ENCODE measurements at regions not wholly inside any gene's neighbourhood (a gene's known extent, or its start where the extent isn't known, plus 50 kb on each side); places are given as distances from the start of the nearest gene placed in this dataset.
"Not testable (repeated sequence)": the region's sequence is repeated elsewhere in the genome, so short reads cannot be mapped to it uniquely, and the experiment has no call there.

- Histone ChIP-seq H3K4me3 (no peak overlapping the region), H3K27me3 (no peaks in the 10 kb centered on the region), H3K27ac (no peak overlapping the region), H3K9me3 (no peaks in the 10 kb centered on the region), H3K36me3 (no peaks in the 10 kb centered on the region), H3K4me1 (no peaks in the 10 kb centered on the region)
- intact Hi-C loops (cut with DNase I; ENCODE audit: low total_unique reads), result no loop called here
- DNase-seq (no peak), ATAC-seq (no peak)
- in situ Hi-C loops (cut with MboI; ENCODE audit: low sequenced_read_pairs in 4 of 4), result no loop called here
- TF ChIP-seq POLR2A (IDR thresholded peaks at IDR 0.05) (no peak), CTCF (IDR thresholded peaks at IDR 0.05 in 4 of 5, conservative IDR thresholded peaks at IDR 0.05 in 1 of 5) (no peak)
Measured at GRCh38 chrX:3516051-3516541, 169.6 kb upstream of the MXRA5 start.

GRCh38 chrX:3514996-3515395 lies 168.5 kb upstream of the MXRA5 start:
- Histone ChIP-seq H3K27me3 (no peaks in the 10 kb centered on the region), H3K4me1 (no peaks in the 10 kb centered on the region), H3K27ac (no peak overlapping the region), H3K36me3 (no peaks in the 10 kb centered on the region), H3K4me3 (no peak overlapping the region), H3K9me3 (no peaks in the 10 kb centered on the region)
- in situ Hi-C loops (cut with MboI; ENCODE audit: low sequenced_read_pairs in 4 of 4) (no loop called here), intact Hi-C loops (cut with DNase I; ENCODE audit: low total_unique reads) (no loop called here)
- DNase-seq (no peak), ATAC-seq (no peak)
- TF ChIP-seq CTCF (IDR thresholded peaks at IDR 0.05 in 4 of 5, conservative IDR thresholded peaks at IDR 0.05 in 1 of 5), result no peak
- TF ChIP-seq POLR2A (IDR thresholded peaks at IDR 0.05), result no peak

- DNase-seq; H3K9me3 ChIP-seq; ATAC-seq; intact Hi-C loops (cut with DNase I; ENCODE audit: low total_unique reads); H3K4me1 ChIP-seq; H3K27me3 ChIP-seq; in situ Hi-C loops (cut with MboI; ENCODE audit: low sequenced_read_pairs in 4 of 4); H3K27ac ChIP-seq; H3K4me3 ChIP-seq; H3K36me3 ChIP-seq: not testable (repeated sequence)
Measured at GRCh38 chrX:3512150-3512549, 165.7 kb upstream of the MXRA5 start.

- intact Hi-C loops (cut with DNase I; ENCODE audit: low total_unique reads), result no loop called here
- no peak overlapping the region for H3K27ac ChIP-seq
- H3K36me3 ChIP-seq, result no peaks in the 10 kb centered on the region
- H3K27me3 ChIP-seq, result no peaks in the 10 kb centered on the region
- H3K9me3 ChIP-seq, result no peaks in the 10 kb centered on the region
- no peak for DNase-seq
- no peaks in the 10 kb centered on the region for H3K4me1 ChIP-seq
- TF ChIP-seq CTCF (IDR thresholded peaks at IDR 0.05 in 4 of 5, conservative IDR thresholded peaks at IDR 0.05 in 1 of 5) (no peak), POLR2A (IDR thresholded peaks at IDR 0.05) (no peak)
- in situ Hi-C loops (cut with MboI; ENCODE audit: low sequenced_read_pairs in 4 of 4), result no loop called here
- no peak overlapping the region for H3K4me3 ChIP-seq
- ATAC-seq, result no peak
Measured at GRCh38 chrX:3509934-3510333, 163.5 kb upstream of the MXRA5 start.

GRCh38 chrX:3504916-3505315 lies 158.5 kb upstream of the MXRA5 start:
- no peak for ATAC-seq
- no peaks in the 10 kb centered on the region for H3K4me1 ChIP-seq
- in situ Hi-C loops (cut with MboI; ENCODE audit: low sequenced_read_pairs in 4 of 4), result no loop called here
- no peaks in the 10 kb centered on the region for H3K36me3 ChIP-seq
- no peaks in the 10 kb centered on the region for H3K27me3 ChIP-seq
- TF ChIP-seq CTCF (IDR thresholded peaks at IDR 0.05 in 4 of 5, conservative IDR thresholded peaks at IDR 0.05 in 1 of 5) (no peak), POLR2A (IDR thresholded peaks at IDR 0.05) (no peak)
- intact Hi-C loops (cut with DNase I; ENCODE audit: low total_unique reads), result no loop called here
- H3K9me3 ChIP-seq, result no peaks in the 10 kb centered on the region
- no peak overlapping the region for H3K27ac ChIP-seq
- no peak for DNase-seq
- no peak overlapping the region for H3K4me3 ChIP-seq

All from gastrocnemius medialis (tissue), 4 donors.